GM12873 (cell line): ENCODE measurements at regions not wholly inside any gene's neighbourhood (a gene's known extent, or its start where the extent isn't known, plus 50 kb on each side); places are given as distances from the start of the nearest gene placed in this dataset.

Experiments
- CTCF ChIP-seq: IDR thresholded peaks from 2 replicates; pipeline ENCODE4 v1.5.1; 2012; ENCODE audit warnings: low read depth, mild to moderate bottlenecking, moderate library complexity, low read length, control low read depth; ENCODE audit not compliant: insufficient read depth; ENCODE audit errors: missing control alignments

- TF ChIP-seq CTCF: no peak
These were observed 646.4 kb downstream of the TBC1D4 start for GRCh38 chr13:74835579-74835978.

- TF ChIP-seq CTCF: no peak
These were observed 656.1 kb downstream of the TBC1D4 start for GRCh38 chr13:74825938-74826246.

GRCh38 chr13:74825152-74825937 is 656.6 kb downstream of the TBC1D4 start:
- TF ChIP-seq CTCF: no peak

GRCh38 chr13:74820809-74821208 is 661.2 kb downstream of the TBC1D4 start:
- no peak for TF ChIP-seq CTCF

GRCh38 chr13:74819549-74819948 is 662.4 kb downstream of the TBC1D4 start:
- no peak for TF ChIP-seq CTCF

- no peak for TF ChIP-seq CTCF
These were observed 665.2 kb downstream of the TBC1D4 start for GRCh38 chr13:74816737-74817136.

GRCh38 chr13:74796157-74796556 is 662.0 kb upstream of the KLF12 start:
- no peak for TF ChIP-seq CTCF
